NOMO-1 (cell line): ENCODE measurements at regions not wholly inside any gene's neighbourhood (a gene's known extent, or its start where the extent isn't known, plus 50 kb on each side); places are given as distances from the start of the nearest gene placed in this dataset.
A peak's percentile ranks its signal among the peaks of the same experiment; 100 is the strongest.

Experiments used
- DNase-seq, 2 experiments: peaks; one replicate each; lab custom pipeline; 2025; ENCODE audit not compliant: unreplicated experiment in 2 of 2; lab: John Stamatoyannopoulos, UW

DNA sequence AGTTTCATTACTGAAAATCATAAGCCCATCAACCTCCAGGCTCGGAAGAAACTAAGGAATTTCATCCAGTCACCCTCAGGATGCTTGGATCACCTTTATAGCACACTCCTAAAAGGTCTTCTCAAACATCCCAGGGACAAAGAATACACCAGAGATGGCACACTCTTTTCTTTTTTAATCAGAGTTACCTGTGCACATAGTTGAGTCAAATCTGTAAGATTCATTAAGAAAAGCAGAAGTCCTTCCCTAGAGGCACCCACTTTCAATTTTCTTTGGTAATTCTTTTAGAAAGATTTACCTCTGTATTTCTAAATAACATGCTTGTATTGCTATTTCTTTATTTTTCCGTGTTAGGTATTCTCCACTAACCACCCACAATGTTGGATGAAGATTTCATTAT is 50.6 kb upstream of the IL6 start:
- no peak for DNase-seq

DNA sequence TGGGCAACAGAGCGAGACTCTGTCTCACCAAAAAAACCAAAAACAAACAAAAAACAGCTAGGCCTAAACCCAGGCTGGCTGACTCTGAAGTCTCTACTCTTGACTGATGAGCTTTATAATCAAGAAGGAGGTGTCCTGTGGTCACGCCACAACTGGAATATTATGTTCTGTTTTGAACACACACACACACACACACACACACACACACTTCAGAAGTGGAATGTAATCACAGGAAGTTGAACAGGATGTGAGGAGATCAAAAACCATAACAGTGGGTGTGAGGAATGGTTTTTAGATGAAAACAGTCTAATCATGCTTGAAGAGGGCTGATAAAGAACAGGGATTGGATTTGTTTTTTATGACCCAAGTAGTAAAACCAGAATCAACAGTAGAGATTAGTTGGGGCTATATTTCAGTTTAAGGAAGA is 51.1 kb upstream of the IL6 start:
- no peak for DNase-seq

DNA sequence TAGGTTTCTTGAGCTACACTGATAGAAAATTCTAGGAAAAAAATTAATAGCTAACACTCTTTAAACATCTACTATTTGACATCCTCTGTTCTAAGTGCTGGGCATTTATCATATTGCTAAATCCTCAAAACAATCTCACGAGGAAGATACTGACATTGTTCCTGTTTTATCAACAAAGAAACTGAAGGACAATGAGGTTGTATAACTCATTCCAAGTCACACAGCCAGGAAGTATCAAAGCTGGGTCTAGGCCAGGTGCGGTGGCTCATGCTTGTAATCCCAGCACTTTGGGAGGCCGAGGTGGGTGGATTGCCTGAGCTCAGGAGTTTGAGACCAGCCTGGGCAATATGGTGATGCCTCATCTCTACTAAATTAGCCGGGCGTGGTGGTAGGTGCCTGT is 51.6 kb upstream of the IL6 start:
- peak in 1 of 2 experiments; percentile 3 for DNase-seq

DNA sequence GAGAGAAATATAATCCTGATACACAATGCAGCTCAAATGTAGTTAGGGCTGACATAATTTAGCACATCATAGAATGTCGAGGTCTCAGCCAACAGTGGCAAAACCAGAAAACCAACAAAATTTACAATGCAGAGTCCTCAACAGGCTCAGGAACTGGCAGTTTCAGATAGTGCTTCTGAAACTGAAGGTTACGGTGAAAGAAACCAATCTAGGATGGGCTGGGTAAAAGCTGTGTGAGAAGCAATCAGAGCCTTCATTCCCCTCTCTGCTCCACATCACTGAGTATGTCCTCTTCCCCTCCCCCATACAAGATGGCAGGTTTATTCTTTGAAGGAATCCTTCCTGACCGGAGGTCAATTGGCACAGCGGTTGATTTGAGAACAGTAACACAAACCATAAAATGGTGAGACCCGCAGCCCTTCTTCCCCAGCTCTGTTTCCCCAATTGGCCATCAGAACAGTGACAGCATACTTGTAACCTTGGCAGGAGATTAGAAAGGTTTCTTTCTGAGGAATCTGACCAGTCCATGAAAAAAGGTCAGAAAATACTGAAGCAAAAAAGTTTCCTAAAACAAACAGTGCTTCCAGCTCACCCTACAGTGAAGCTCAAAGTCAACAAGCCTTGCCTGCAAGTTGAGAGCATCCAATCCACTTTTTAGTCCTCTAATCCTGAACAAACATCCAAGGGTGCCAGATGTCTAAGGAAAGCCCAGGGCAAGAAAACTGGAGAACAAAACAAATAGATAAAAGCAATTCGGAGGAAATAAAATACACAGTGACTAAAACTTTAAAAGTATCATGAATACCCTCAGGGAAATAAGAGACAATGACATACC is 53.9 kb upstream of the IL6 start:
- DNase-seq = no peak

DNA sequence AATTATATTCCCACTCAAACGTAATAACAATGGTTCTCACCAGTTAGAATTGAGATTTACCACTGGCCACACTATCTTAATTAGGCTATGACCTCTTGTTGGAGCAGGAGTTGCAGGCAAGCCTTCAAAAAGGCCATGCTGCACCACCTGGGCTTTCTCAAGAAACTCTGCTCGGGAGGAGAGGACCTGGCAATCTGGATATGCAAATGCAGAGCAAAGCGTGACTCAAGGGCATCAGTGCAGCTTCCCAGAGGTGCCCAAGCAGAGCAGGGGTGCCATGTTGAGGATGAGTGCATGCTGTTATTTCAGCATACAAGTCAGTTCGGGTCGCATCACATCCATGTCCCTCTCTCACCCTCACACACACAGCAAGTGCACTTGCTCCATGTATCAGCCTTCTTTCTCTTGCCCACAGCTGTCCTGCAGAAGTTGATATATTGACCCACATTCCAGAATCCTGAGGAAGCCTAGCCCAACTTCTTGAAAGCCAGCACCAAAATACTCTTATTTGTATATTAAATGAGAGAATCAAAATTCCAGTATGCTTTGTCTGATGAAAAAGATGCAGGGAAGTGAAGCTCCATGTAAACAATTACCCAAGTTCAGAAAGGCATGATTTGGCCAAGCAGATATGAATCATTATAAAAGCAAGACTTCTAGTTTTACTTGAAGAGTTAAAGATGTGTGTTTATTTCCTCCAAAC is 55.7 kb upstream of the IL6 start:
- no peak for DNase-seq

DNA sequence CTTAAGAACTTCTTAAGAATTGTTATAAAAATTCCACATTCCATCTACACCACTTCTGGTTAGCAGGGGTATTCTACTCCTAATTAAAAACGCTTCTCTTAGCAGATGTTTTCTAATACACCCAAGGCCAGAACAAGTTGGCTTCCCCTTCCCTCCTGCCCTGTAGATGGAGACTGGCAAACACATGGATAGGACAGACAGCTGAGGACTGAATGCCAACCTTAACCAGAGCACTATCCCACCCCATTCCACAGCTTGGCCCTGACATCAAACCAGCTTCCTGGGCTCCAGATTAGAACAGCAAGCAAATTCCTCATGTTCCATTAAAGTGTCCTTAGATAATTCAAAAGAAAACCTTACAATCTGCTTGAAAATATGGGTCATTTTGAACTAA is 56.6 kb upstream of the IL6 start:
- no peak for DNase-seq

DNA sequence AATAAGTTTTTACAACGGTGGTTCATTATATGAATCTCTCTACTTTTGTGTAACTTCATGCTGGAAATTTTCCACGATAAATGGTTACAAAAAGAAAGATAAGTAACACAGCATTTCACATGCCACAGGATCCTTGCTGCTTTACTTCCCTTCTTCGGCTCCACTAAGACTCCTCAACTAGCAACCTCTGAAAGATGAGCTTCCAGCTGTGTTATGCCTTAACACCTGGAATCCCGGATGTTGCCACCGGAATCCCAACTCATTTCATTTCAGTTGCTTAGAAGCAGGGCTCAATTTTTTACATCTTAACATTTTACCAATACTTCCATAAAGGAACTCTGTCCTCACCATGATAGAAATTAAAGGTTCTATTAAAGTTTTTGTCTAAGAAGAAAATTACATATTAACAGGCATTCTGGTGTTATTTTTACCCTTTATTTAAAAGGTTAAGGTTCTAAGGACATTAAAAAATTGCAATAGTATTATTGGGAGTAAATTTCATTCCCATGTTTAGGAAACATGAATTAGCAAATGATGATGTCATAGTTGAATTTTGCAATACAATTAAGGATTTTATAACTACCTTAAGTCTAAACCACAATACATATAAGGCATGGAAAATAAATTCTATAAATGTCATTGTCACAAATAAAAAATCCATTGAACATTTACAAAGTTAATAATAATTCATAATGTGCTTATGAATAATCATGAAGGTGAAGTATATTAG is 57.1 kb upstream of the IL6 start:
- DNase-seq = no peak

DNA sequence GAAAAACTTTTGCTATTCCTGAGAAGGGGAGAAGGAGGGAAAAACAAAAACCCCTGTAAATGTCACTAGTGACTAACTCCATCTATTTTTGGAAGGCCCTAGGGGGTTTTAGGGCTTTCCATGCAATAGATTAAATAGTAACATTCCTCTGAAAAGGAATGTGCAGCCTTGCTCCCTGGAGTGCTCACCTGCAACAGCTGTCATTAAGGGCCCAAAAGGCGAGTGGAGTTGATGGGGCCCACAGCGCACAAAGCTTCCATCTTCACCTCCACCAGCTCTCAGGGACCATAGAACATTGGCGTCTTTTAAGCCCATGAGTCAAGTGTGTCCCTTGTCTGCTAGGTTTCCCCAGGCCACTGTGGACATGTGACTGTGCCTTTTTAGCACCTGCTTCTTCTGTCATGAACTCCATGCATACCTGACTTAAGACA is 58.0 kb upstream of the IL6 start:
- no peak for DNase-seq

DNA sequence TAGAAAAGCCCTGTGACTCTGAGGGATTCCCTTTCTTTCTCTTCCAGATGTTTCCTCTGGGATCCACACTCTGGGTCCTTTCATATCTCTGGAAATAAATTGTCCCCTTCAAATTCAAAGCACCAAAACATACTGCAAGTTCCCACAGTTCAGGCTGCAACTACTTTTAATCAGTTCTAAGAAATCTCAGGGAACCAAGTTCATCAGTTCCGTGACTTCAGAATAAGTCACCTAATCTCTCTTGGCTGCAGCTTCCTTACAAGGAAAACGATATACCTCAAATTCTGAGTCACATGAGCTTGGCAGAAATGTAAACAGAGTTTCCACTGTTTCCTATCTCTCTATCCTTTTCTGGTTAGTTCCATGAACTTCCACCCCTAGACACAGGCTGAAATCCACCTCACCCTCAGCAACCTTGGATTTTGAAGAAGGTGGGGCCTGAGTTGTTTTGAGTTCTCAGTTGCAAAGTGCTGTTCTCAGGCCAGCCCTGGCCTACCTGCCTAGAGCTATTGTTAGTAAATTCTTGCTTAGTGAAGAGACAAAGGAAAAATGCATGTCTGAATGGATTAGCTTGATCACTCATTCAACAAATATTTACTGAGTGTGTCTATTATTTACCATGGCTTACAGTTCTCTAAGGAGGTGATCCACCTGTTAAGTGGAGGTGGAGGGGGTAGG is 59.3 kb upstream of the IL6 start:
- no peak for DNase-seq

DNA sequence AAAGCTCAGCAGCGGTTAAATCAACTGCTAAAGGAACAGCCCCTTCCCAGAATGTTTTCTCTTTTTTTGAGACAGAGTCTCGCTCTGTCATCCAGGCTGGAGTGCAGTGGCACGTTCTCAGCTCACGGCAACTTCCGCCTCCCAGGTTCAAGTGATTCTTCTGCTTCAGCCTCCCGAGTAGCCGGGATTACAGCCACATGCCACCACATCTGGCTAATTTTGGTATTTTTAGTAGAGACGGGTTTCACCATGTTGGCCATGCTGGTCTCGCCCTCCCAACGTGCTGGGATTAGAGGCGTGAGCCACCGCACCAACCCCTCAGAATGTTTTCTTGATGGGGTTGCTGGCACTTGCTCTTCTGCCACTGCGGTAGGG is 59.8 kb upstream of the IL6 start:
- DNase-seq = no peak

DNA sequence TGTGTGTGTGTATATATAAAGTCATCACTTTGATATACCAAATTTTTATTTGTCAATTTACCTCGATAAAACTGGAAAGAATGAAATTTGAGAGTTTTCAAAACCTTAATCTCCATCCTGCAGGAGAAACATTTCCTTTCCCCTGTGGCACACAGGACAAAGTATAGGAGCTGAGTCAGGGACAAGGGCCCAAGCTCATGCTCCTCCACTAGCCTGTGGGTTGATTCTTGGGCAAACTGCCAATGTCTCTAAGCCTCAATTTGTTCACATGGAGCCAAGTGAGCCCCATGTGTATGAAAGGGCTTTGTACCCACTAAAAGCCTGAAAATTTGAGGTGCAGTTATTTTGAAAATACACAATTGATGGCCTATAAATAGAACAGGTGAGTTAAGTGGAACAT is 60.3 kb upstream of the IL6 start:
- no peak for DNase-seq

DNA sequence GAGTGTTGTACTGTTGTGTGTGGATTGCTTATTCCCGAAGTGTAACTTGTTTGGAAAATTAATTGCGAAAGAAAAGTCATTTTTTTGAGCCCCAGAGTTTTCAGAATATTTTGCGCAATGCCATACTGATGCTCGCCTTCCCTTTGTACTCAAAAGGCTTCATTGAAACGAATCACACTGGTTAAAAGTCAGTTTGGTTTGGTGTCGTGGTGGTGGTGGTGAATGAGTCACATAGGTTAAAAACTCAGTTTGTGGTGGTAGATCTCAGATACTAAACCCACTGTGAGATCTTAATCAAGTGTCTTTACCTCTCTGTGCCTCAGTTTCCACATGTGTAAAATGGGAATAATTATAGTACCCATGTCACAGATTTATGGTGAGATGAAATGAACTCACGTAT is 61.1 kb upstream of the IL6 start:
- DNase-seq = no peak

DNA sequence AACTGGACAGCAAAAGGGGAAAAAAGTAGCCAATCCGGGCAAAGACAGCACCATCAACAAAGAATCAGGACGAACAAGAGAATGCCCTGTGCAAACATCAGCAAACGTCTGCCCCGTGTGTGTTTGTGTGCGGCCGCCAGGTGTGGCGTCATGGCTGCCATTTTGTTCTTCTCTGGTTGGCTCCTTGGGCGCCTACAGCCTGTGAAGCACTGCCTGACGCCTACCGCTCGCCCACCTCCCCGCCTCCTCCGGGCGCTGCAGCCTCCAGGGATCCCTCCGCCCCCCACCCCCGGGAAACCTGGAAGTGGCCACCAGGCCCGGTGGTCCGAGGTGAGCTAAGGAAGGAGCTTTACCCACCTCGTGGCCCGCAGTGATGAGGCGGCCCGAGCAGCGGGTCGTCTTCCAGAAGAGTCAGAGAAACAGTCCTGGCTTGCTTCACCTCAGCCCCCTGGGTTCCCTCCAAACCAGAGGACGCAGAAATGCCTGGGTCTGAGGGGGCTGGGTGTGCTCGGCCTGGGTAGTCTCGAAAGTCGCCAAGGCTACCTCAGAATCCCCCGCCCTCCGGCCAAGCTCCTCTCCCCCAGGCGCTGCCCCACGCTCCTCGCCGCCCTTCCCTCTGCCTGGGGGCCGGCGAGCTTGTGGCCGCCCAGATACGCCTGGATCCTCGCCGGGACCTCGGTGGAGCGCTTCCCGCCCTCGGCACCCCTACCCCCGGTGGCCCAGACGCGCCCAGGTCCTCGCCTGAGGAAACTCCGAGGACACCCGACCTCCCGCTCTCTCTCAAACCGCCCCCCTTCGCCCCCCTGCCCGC is 61.8 kb upstream of the IL6 start:
- no peak for DNase-seq

DNA sequence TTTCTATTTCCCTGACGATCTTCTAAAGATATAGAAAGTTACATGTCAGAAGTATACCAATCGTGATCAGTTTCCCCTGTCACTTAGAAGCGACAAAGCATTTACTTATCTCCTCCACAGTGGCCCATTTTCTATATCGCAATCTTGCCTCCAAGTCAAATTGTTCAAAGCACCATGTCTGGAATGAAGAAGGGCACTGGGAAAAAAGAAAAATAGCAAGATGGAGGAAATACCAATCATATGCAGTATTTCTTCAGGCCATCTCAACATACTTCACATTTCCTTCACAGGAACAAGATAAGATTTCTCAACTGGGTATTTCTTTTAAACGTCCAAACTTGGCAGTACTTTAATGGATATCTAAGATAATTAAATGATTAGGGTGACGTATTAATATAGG is 63.3 kb upstream of the IL6 start:
- DNase-seq = peak in 1 of 2 experiments; percentile 19

DNA sequence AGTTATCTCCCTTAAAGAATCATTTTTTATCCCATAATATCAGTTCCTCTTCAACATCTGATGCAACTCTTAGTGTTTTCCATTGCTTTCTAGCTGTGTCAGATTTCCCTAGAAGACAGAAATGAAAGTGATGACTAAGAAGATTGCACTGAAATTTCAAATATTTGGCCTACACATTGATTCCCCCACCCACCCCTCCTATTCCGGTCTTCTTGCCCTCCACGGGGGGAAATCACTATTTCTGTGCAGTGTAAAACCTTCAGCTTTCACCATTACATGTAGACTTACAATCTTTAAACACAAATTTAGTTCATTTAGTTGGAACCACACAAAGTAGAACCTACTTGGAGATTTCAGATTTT is 63.7 kb upstream of the IL6 start:
- DNase-seq = peak; percentile 53 to 83

DNA sequence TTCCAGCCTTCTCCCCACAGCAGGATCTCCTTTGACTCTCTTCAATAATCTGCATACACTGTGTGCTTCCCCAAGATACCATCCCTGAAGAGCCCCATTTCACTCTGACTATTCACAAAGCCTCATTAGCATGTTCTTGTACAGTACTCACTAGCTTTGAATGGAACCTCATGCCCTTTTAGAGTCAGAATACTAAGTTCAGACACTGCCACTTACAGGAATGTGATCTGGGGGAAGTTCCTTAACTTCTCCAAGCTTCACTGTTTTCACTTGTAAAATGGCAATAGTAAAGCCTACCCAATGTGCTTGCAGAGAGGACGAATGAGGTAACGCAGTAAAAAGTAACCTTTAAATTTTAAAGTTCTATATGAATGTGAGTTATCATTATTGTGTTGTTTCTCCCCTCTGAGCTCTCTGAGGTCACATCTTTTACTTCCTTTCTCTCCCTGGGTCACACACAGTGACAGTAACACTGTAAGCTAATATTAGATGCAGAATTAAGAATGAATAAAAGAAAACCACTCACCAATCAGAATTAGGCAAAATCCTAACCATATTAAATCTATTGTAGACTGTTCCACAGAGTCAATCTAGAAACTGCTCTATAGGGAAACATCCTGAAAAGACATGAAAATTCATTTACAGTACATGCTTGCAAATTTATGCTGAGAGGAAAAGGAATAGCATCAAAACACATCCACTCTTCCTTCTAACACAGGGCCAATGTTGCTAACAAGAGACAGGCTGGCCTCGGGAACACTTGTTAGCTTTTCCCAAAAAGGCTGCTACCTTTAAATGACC is 64.2 kb upstream of the IL6 start:
- peak in 1 of 2 experiments; percentile 46 for DNase-seq

DNA sequence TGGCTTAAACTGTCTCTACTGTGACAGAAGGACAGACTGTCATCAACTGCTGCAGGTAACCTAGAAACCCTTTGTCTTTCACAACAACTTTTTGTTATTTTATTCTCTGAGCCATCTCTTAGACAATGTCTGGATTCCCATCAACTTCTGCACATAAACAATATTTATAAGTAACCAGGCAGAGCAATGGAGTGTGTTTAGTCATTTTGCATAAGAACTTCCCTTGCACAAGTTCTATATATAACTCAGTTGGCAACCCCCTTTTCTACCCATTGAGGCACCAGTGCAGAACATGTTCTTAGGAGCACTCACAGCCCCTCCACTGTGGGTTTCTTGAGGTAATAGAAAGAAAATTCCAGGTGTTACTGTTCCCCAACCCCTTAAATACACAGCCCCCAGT is 65.0 kb upstream of the IL6 start:
- DNase-seq = peak in 1 of 2 experiments; percentile 36

DNA sequence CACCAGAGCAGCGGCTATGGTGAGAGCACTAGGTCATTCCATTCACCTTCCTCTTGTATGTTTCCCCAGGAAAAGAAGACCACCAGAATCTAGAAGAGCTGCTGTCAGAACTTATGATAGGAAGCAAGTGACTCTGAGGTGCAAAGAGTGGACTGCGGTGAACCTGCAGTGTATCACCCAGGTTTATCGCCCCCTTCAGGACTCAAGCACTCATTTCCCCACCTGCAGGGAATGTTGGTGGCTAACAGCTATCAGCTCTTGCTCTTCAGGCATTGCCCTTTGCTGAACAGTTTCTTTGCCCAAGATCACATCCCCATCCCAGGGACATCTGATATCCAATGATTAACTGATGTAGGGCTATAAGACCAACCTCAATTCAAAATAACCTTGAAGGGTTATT is 66.3 kb upstream of the IL6 start:
- DNase-seq = no peak

DNA sequence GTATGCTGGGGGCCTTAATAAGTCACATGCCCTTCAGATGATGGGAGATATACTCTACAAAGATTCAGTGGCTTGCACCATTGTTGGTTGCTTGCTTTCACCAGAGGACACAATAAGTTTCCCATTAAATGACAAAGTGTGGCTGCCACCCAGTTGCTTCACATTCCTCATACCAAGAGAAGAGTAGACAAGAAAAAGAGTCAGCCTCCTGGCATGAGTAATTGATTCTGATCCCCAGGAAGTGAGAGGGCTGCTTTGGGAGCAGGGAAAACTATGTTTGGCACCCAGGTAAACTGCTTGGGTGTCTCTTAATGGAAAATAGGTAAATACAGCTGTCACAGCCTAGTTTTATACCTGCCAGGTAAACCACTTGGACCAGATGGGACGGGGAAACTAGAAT is 66.7 kb upstream of the IL6 start:
- DNase-seq = no peak

DNA sequence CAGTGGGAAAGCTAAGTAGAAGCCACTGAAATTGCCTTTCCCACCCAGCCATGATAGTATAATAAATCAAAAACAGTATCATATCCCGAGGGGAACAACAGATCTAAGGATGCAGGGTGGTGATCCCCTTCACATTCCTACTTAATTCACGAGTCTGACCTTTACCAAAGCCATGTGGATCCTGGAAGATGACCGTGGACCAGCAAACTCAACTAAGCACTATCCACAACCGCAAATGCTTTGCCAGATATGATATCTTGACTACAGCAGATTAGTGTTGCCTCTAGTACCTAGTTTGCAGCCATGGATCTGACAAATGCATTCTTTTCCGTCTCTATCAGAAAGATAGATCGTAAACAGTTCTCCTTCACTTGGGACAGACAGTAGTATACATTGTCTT is 67.3 kb upstream of the IL6 start:
- DNase-seq = no peak
